K562 (cell line): ENCODE measurements at regions not wholly inside any gene's neighbourhood (a gene's known extent, or its start where the extent isn't known, plus 50 kb on each side); places are given as distances from the start of the nearest gene placed in this dataset.

Experiments used
- ATAC-seq: fragments of 200-7000 bp; cut with Tn5 transposase; 3 replicates; pipeline ENCODE4 v1.9.1; 2020; ENCODE audit warnings: moderate library complexity
- BruUV-seq: library from RNA; stranded (reverse); fragments of 400-500 nt; replicated peaks from 2 replicates; lab custom pipeline; 2021; lab: Mats Ljungman, UMichigan
- CTCF ChIA-PET: fragments of 300-600 bp; formaldehyde crosslinking; extraction: SDS; loops from one replicate; lab custom pipeline; 2021; ENCODE audit warnings: low intra/inter-chr PET ratio; lab: Yijun Ruan, JAX
- POLR2A ChIA-PET: fragments of 300-600, 350-650 bp; sonication (Branson Sonifier 250); formaldehyde crosslinking; extraction: SDS; loops from one replicate; lab custom pipeline; 2021; ENCODE audit warnings: antibody characterized with exemption, inconsistent platforms; lab: Yijun Ruan, JAX
- DNase-seq, 4 experiments: peaks; one replicate each; pipeline versions ENCODE4 v3.0.0 to v3.0.0-alpha.2; 2011 to 2018; ENCODE audit warnings: low spot score in 3 of 4, mixed read lengths in 3 of 4; ENCODE audit errors: extremely low read depth in 1 of 4
- FAIRE-seq: peaks from 2 replicates; lab custom pipeline; 2011; peaks lifted over from hg19 to GRCh38; lab: Jason Lieb, UNC
- H2AFZ ChIP-seq: 2 replicates; pipeline ENCODE4 v1.6.0; 2011; ENCODE audit warnings: low read depth, low read length, control low read depth, inconsistent platforms
- H3K27ac ChIP-seq: fragments of 200-600 bp; 3 replicates; pipeline ENCODE4 v1.8.0; 2011; ENCODE audit warnings: low read depth, mild to moderate bottlenecking, control low read depth, inconsistent platforms, low read length, moderate library complexity, mixed read lengths; ENCODE audit errors: extremely low read depth
- H3K27me3 ChIP-seq, 2 experiments: fragments of 300-600 bp in 1 of 2; 2 replicates in 1 of 2; 3 replicates in 1 of 2; pipeline versions ENCODE4 v1.6.0 to v1.8.0; 2011; ENCODE audit warnings: inconsistent platforms in 2 of 2, low read length in 2 of 2, mild to moderate bottlenecking in 1 of 2, mixed read lengths in 1 of 2, moderate library complexity in 1 of 2; ENCODE audit not compliant: control insufficient read depth in 2 of 2, insufficient read depth in 2 of 2
- H3K36me3 ChIP-seq: fragments of 300-600 bp; 3 replicates; pipeline ENCODE4 v1.8.0; 2011; ENCODE audit warnings: mild to moderate bottlenecking, low read length, inconsistent platforms; ENCODE audit not compliant: control insufficient read depth, insufficient read depth
- H3K4me1 ChIP-seq, 2 experiments: fragments of 200-600 bp in 1 of 2; replicated peaks in 1 of 2; 2 replicates in 1 of 2; 3 replicates in 1 of 2; pipeline versions ENCODE4 v1.5.1 to v1.8.0; 2011; ENCODE audit warnings: inconsistent platforms in 2 of 2, low read length in 2 of 2, mild to moderate bottlenecking in 1 of 2, mixed read lengths in 1 of 2, moderate library complexity in 1 of 2; ENCODE audit not compliant: control insufficient read depth in 2 of 2, insufficient read depth in 2 of 2
- H3K4me2 ChIP-seq: 2 replicates; pipeline ENCODE4 v1.6.1; 2011; ENCODE audit warnings: low read length, control low read depth, inconsistent platforms, mixed read lengths; ENCODE audit not compliant: insufficient read depth
- H3K4me3 ChIP-seq: fragments of 200-600 bp; sonication (generic), shearing (Covaris generic); 2 replicates; pipeline ENCODE4 v1.5.1; 2016; ENCODE audit warnings: control low read depth, inconsistent platforms
- H3K79me2 ChIP-seq: fragments of 200-600 bp; 3 replicates; pipeline ENCODE4 v1.8.0; 2011; ENCODE audit warnings: low read length, inconsistent platforms; ENCODE audit not compliant: control insufficient read depth, insufficient read depth
- H3K9ac ChIP-seq, 2 experiments: 2 replicates each; pipeline versions ENCODE4 v1.6.0 to v1.6.1; 2011; ENCODE audit warnings: low read depth in 2 of 2, low read length in 2 of 2, control low read depth in 1 of 2, inconsistent platforms in 1 of 2, mild to moderate bottlenecking in 1 of 2, mixed read lengths in 1 of 2; ENCODE audit not compliant: insufficient read depth in 1 of 2
- H3K9me1 ChIP-seq: one replicate; pipeline ENCODE4 v1.6.0; 2011; ENCODE audit warnings: inconsistent platforms, mild to moderate bottlenecking, low read length, moderate library complexity; ENCODE audit not compliant: control insufficient read depth, insufficient read depth
- H3K9me3 ChIP-seq: replicated peaks from 2 replicates; pipeline ENCODE4 v1.5.1; 2011; ENCODE audit warnings: low read depth, low read length, inconsistent platforms; ENCODE audit not compliant: control insufficient read depth, insufficient read depth
- H4K20me1 ChIP-seq: replicated peaks from 2 replicates; pipeline ENCODE4 v1.6.1; 2011; ENCODE audit warnings: low read length, inconsistent platforms, mixed read lengths; ENCODE audit not compliant: control insufficient read depth, insufficient read depth
- CBX1 ChIP-seq: sonication (generic); IDR thresholded peaks from 2 replicates; pipeline ENCODE4 v1.6.1; 2016; ENCODE audit warnings: antibody characterized with exemption, low read depth, mild to moderate bottlenecking
- MYBL2 ChIP-seq, 2 experiments: fragments of 450-650 bp in 1 of 2; sonication (generic) in 1 of 2; formaldehyde crosslinking in 1 of 2; IDR thresholded peaks; 2 replicates each; pipeline versions ENCODE4 v1.6.1 to v1.8.1; 2017 to 2022; ENCODE audit warnings: borderline replicate concordance in 1 of 2, inconsistent platforms in 1 of 2, low read depth in 1 of 2, mild to moderate bottlenecking in 1 of 2, missing genetic modification reagents in 1 of 2, moderate library complexity in 1 of 2
- PYGO2 ChIP-seq: fragments of 450-650 bp; IDR thresholded peaks from 2 replicates; pipeline ENCODE4 v1.6.1; 2016; ENCODE audit warnings: mild to moderate bottlenecking, missing genetic modification characterization, moderate library complexity, missing compliant biosample characterization
- RAD21 ChIP-seq, 2 experiments: fragments of 250-450 bp in 1 of 2; fragments of 450-650 bp in 1 of 2; sonication (Bioruptor Pico) in 1 of 2; formaldehyde crosslinking in 1 of 2; IDR thresholded peaks in 1 of 2; conservative IDR thresholded peaks in 1 of 2; 2 replicates each; pipeline versions ENCODE4 v1.4.0 to v1.8.0; 2020 to 2022; ENCODE audit warnings: mild to moderate bottlenecking in 2 of 2, moderate library complexity in 1 of 2
- RNF2 ChIP-seq: sonication (generic); IDR thresholded peaks from 2 replicates; pipeline ENCODE4 v1.6.1; 2016
- SMARCE1 ChIP-seq: fragments of 450-650 bp; IDR thresholded peaks from 2 replicates; pipeline ENCODE4 v1.7.1; 2016; ENCODE audit warnings: mild to moderate bottlenecking
- SMC3 ChIP-seq: conservative IDR thresholded peaks from 2 replicates; pipeline ENCODE4 v1.6.1; 2011; ENCODE audit warnings: low read depth, low read length, improper control_type of control experiment; ENCODE audit not compliant: insufficient read depth
- TAF1 ChIP-seq: IDR thresholded peaks from 2 replicates; pipeline ENCODE4 v1.6.1; 2011; ENCODE audit warnings: mild to moderate bottlenecking, low read length, moderate library complexity; ENCODE audit not compliant: insufficient read depth, control insufficient read depth, severe bottlenecking; ENCODE audit errors: extremely low read depth
- THAP12 ChIP-seq: fragments of 250-450 bp; sonication (Bioruptor Pico); IDR thresholded peaks from 2 replicates; pipeline ENCODE4 v1.9.0; 2021; ENCODE audit warnings: mild to moderate bottlenecking, inconsistent platforms
- WGBS: fragments of 100-300 bp; shearing (Covaris generic); methylation state at CpG from one replicate; pipeline ENCODE4 v1.1.6; 2016; ENCODE audit warnings: low coverage, mixed read lengths; ENCODE audit not compliant: insufficient coverage; ENCODE audit errors: missing lambda C conversion rate; 5-methylcytosine and 5-hydroxymethylcytosine counted together
- in situ Hi-C: fragments of 300-500 bp; cut with MboI; formaldehyde crosslinking; loops from 4 replicates; pipeline ENCODE4 v1.15.0; 2018; ENCODE audit warnings: inconsistent platforms, mixed read lengths
- intact Hi-C: fragments of 100-400 bp; cut with micrococcal nuclease; formaldehyde crosslinking; loops from 2 replicates; pipeline ENCODE4 v1.14.2; 2022

- TF ChIP-seq PYGO2 (tag), result no peak
- no peak for TF ChIP-seq RNF2
- TF ChIP-seq TAF1, result no peak
- no peak for TF ChIP-seq SMC3
Observed at GRCh38 chr3:177930771-177931170, 605.5 kb upstream of the KCNMB2 start (continued).

- Histone ChIP-seq H3K79me2 (no peaks in the 10 kb centered on the region), H3K4me3 (no peak overlapping the region), H3K27ac (no peak overlapping the region), H3K9ac (no peak overlapping the region), H3K4me1 (peaks cover 0 to 3% of the 10 kb centered on the region in 2 experiments; a peak in 2 of 5 replicates), H2AFZ (no peak overlapping the region)
- intact Hi-C loops, result no loop called here
- FAIRE-seq, result no peak
- TF ChIP-seq RAD21 (CRISPR knock-in tag; conservative IDR thresholded peaks at IDR 0.05 in 1 of 2, IDR thresholded peaks at IDR 0.05 in 1 of 2), result no peak
- no peak for TF ChIP-seq SMARCE1
- no peak for TF ChIP-seq CBX1
- no peak for TF ChIP-seq MYBL2 (IDR thresholded peaks at IDR 0.05; ENCODE audit: low read depth)
- no peak for TF ChIP-seq MYBL2 (CRISPR knock-in tag; IDR thresholded peaks at IDR 0.05; ENCODE audit: borderline replicate concordance)
- no peak for TF ChIP-seq THAP12 (CRISPR knock-in tag)
- TF ChIP-seq, all 486 proteins: peak for 0
- ATAC-seq (no peak), DNase-seq (no peak)
- no TSS peak for BruUV-seq
- H3K36me3 ChIP-seq, result no peaks in the 10 kb centered on the region
- in situ Hi-C loops, result no loop called here
- H3K9me1 ChIP-seq, result no peaks in the 10 kb centered on the region
- no peak overlapping the region for H3K4me2 ChIP-seq
- ChIA-PET POLR2A (no interaction called here), CTCF (no interaction called here)
- no peaks in the 10 kb centered on the region for H3K27me3 ChIP-seq
- no peaks in the 10 kb centered on the region for H4K20me1 ChIP-seq
- H3K9me3 ChIP-seq, result no peaks in the 10 kb centered on the region
- 23% methylated on average over 2 of the region's 2 CpGs for WGBS
Observed at GRCh38 chr3:177931346-177931745, 604.9 kb upstream of the KCNMB2 start.
